HCT116 (cell line): ENCODE measurements at regions not wholly inside any gene's neighbourhood (a gene's known extent, or its start where the extent isn't known, plus 50 kb on each side); places are given as distances from the start of the nearest gene placed in this dataset.

Experiments
- ATAC-seq: fragments of 200-7000 bp; cut with Tn5 transposase; 2 replicates; pipeline ENCODE4 v1.9.1; 2020; ENCODE audit warnings: mild to moderate bottlenecking, moderate library complexity
- BruUV-seq: library from RNA; stranded (reverse); fragments of 400-500 nt; replicated peaks from 2 replicates; lab custom pipeline; 2021; lab: Mats Ljungman, UMichigan
- CTCF ChIA-PET: fragments of 300-600 bp; sonication (Branson Sonifier 250); formaldehyde crosslinking; loops from one replicate; lab custom pipeline; 2021; ENCODE audit warnings: antibody characterized with exemption; lab: Charles Lee
- POLR2A ChIA-PET: fragments of 300-600, 350-600 bp; sonication (Branson Sonifier 250); formaldehyde crosslinking; loops from one replicate; lab custom pipeline; 2021; ENCODE audit warnings: antibody characterized with exemption; lab: Charles Lee
- RAD21 ChIA-PET, 2 experiments: fragments of 300-600 bp; sonication (Branson Sonifier 250); formaldehyde crosslinking; loops; one replicate each; lab custom pipeline; 2023; ENCODE audit warnings: low total read pairs in 2 of 2; ENCODE audit not compliant: uncharacterized antibody in 2 of 2, unreplicated experiment in 2 of 2, low non-redundant PET in 1 of 2; lab: Charles Lee
- DNase-seq: peaks from one replicate; pipeline ENCODE4 v3.0.0-alpha.2; 2010; ENCODE audit warnings: low read depth, low spot score
- H2AFZ ChIP-seq: fragments of 200-600 bp; shearing (Covaris generic), sonication (generic); 2 replicates; pipeline ENCODE4 v1.6.1; 2017; ENCODE audit warnings: low read depth, mixed run types, mixed read lengths, antibody characterized with exemption, low read length; ENCODE audit not compliant: poor library complexity, severe bottlenecking
- H3K27ac ChIP-seq: 2 replicates; pipeline ENCODE4 v1.5.1; 2012; ENCODE audit warnings: low read depth, low read length
- H3K27me3 ChIP-seq: fragments of 200-600 bp; sonication (generic); 2 replicates; pipeline ENCODE4 v1.6.1; 2016; ENCODE audit warnings: mixed run types, low read length, mixed read lengths; ENCODE audit not compliant: insufficient read depth
- H3K36me3 ChIP-seq, 2 experiments: fragments of 200-500 bp in 1 of 2; fragments of 200-600 bp in 1 of 2; sonication (Bioruptor generic) in 1 of 2; sonication (generic) in 1 of 2; 2 replicates each; pipeline versions ENCODE4 v1.5.1 to v1.6.1; 2014 to 2016; ENCODE audit warnings: low read length in 2 of 2, inconsistent platforms in 1 of 2, mixed read lengths in 1 of 2, mixed run types in 1 of 2; ENCODE audit not compliant: insufficient read depth in 2 of 2, control insufficient read depth in 1 of 2
- H3K4me1 ChIP-seq, 2 experiments: fragments of 200-600 bp in 1 of 2; sonication (generic) in 1 of 2; 2 replicates each; pipeline versions ENCODE4 v1.5.1 to v1.6.1; 2012 to 2017; ENCODE audit warnings: low read length in 2 of 2, inconsistent platforms in 1 of 2, mild to moderate bottlenecking in 1 of 2, mixed read lengths in 1 of 2, mixed run types in 1 of 2, moderate library complexity in 1 of 2; ENCODE audit not compliant: insufficient read depth in 2 of 2, control insufficient read depth in 1 of 2
- H3K4me2 ChIP-seq: fragments of 200-600 bp; sonication (generic); 2 replicates; pipeline ENCODE4 v1.6.1; 2017; ENCODE audit warnings: mixed run types, low read length, mixed read lengths
- H3K4me3 ChIP-seq, 2 experiments: fragments of 200-600 bp in 1 of 2; sonication (generic) in 1 of 2; replicated peaks in 1 of 2; 2 replicates each; pipeline ENCODE4 v1.5.1; 2011 to 2016; ENCODE audit warnings: low read length in 2 of 2, control low read depth in 1 of 2, low read depth in 1 of 2, mild to moderate bottlenecking in 1 of 2, mixed read lengths in 1 of 2, mixed run types in 1 of 2
- H3K79me2 ChIP-seq: fragments of 200-600 bp; sonication (generic); 2 replicates; pipeline ENCODE4 v1.6.1; 2017; ENCODE audit warnings: mild to moderate bottlenecking, mixed run types, low read length, moderate library complexity, mixed read lengths; ENCODE audit not compliant: insufficient read depth
- H3K9ac ChIP-seq: fragments of 200-600 bp; sonication (generic); 2 replicates; pipeline ENCODE4 v1.6.1; 2016; ENCODE audit warnings: low read length, mixed read lengths
- H3K9me2 ChIP-seq: fragments of 200-600 bp; sonication (generic), shearing (Covaris generic); 2 replicates; pipeline ENCODE4 v1.6.1; 2017; ENCODE audit warnings: mixed run types, mild to moderate bottlenecking, moderate library complexity; ENCODE audit not compliant: insufficient read depth
- H3K9me3 ChIP-seq, 2 experiments: fragments of 200-500 bp in 1 of 2; fragments of 200-600 bp in 1 of 2; sonication (Bioruptor generic) in 1 of 2; sonication (generic) in 1 of 2; 2 replicates each; pipeline ENCODE4 v1.6.1; 2014 to 2017; ENCODE audit warnings: low read length in 2 of 2, mixed read lengths in 2 of 2, inconsistent platforms in 1 of 2, low read depth in 1 of 2, mild to moderate bottlenecking in 1 of 2, mixed run types in 1 of 2, moderate library complexity in 1 of 2; ENCODE audit not compliant: control insufficient read depth in 1 of 2, insufficient read depth in 1 of 2
- H4K20me1 ChIP-seq: fragments of 200-600 bp; sonication (generic), shearing (Covaris generic); 2 replicates; pipeline ENCODE4 v1.6.1; 2017; ENCODE audit warnings: mixed run types, mild to moderate bottlenecking, moderate library complexity; ENCODE audit not compliant: insufficient read depth
- CBX3 ChIP-seq: IDR thresholded peaks from 2 replicates; pipeline ENCODE4 v1.6.1; 2012; ENCODE audit warnings: low read depth
- CEBPB ChIP-seq: IDR thresholded peaks from 2 replicates; pipeline ENCODE4 v1.6.1; 2012; ENCODE audit warnings: low read depth
- EGR1 ChIP-seq: IDR thresholded peaks from 2 replicates; pipeline ENCODE4 v1.6.1; 2012; ENCODE audit warnings: low read depth
- ELF1 ChIP-seq: IDR thresholded peaks from 2 replicates; pipeline ENCODE4 v1.6.1; 2012; ENCODE audit warnings: low read depth, borderline replicate concordance
- EZH2 ChIP-seq: fragments of 200-600 bp; sonication (generic); IDR thresholded peaks from 2 replicates; pipeline ENCODE4 v1.6.1; 2017; ENCODE audit warnings: antibody characterized with exemption, mixed run types
- EZH2phosphoT487 ChIP-seq: fragments of 200-600 bp; IDR thresholded peaks from 2 replicates; pipeline ENCODE4 v1.6.1; 2018; ENCODE audit warnings: antibody characterized with exemption, borderline replicate concordance
- FOSL1 ChIP-seq: IDR thresholded peaks from 2 replicates; pipeline ENCODE4 v1.6.1; 2012; ENCODE audit warnings: low read depth
- MAX ChIP-seq: IDR thresholded peaks from 2 replicates; pipeline ENCODE4 v1.6.1; 2012
- POLR2A ChIP-seq: IDR thresholded peaks from 2 replicates; pipeline ENCODE4 v1.7.0; 2011; ENCODE audit warnings: borderline replicate concordance; ENCODE audit not compliant: insufficient read depth, insufficient read length; ENCODE audit errors: extremely low read depth
- SP1 ChIP-seq: IDR thresholded peaks from 2 replicates; pipeline ENCODE4 v1.6.1; 2012; ENCODE audit warnings: low read depth
- SRF ChIP-seq: IDR thresholded peaks from 2 replicates; pipeline ENCODE4 v1.6.1; 2012; ENCODE audit warnings: low read depth
- TCF7L2 ChIP-seq: IDR thresholded peaks from 2 replicates; pipeline ENCODE4 v1.7.0; 2011; ENCODE audit warnings: borderline replicate concordance, inconsistent platforms; ENCODE audit not compliant: insufficient read depth, insufficient read length; ENCODE audit errors: extremely low read depth
- YY1 ChIP-seq: IDR thresholded peaks from 2 replicates; pipeline ENCODE4 v1.6.1; 2011; ENCODE audit warnings: low read length, low read depth, moderate library complexity, mild to moderate bottlenecking; ENCODE audit not compliant: insufficient replicate concordance; ENCODE audit errors: extremely low read depth
- ZFX ChIP-seq: fragments of 450-650 bp; IDR thresholded peaks from 2 replicates; pipeline ENCODE4 v1.6.1; 2017
- ZNF274 ChIP-seq: fragments of 200-500 bp; sonication (Bioruptor generic); IDR thresholded peaks from 2 replicates; pipeline ENCODE4 v1.6.1; 2014; ENCODE audit warnings: mild to moderate bottlenecking, low read depth, low read length, inconsistent platforms
- intact Hi-C: fragments of 100-400 bp; cut with micrococcal nuclease; formaldehyde crosslinking; loops from 2 replicates; pipeline ENCODE4 v1.10.0; 2022
- TF ChIP-seq, protein P1 (sequence below): IDR thresholded peaks from 2 replicates; pipeline ENCODE4 v1.6.1; 2012; ENCODE audit warnings: low read depth
- TF ChIP-seq, protein P2 (sequence below), 3 experiments: fragments of 200-600 bp in 1 of 3; sonication (generic) in 1 of 3; IDR thresholded peaks in 2 of 3; conservative IDR thresholded peaks in 1 of 3; 2 replicates each; pipeline ENCODE4 v1.5.1; 2012 to 2017; ENCODE audit warnings: low read depth in 2 of 3, low read length in 2 of 3, antibody characterized with exemption in 1 of 3, borderline replicate concordance in 1 of 3, control low read depth in 1 of 3, mild to moderate bottlenecking in 1 of 3, mixed read lengths in 1 of 3, mixed run types in 1 of 3, moderate library complexity in 1 of 3; ENCODE audit not compliant: insufficient read depth in 1 of 3

GRCh38 chr1:221174330-221174993 lies 295.2 kb downstream of the HLX start:
- no peak for ATAC-seq
- no peaks in the 10 kb centered on the region for H3K36me3 ChIP-seq

More at GRCh38 chr1:221174330-221174993, 295.2 kb downstream of the HLX start:
- no peak overlapping the region for H2AFZ ChIP-seq
- ChIA-PET RAD21 (no interaction called here), POLR2A (no interaction called here), CTCF (no interaction called here)
- intact Hi-C loops, result no loop called here
- H3K9me3 ChIP-seq, result no peaks in the 10 kb centered on the region
- H3K9ac ChIP-seq, result no peak overlapping the region
- no peak overlapping the region for H3K4me3 ChIP-seq
- no peaks in the 10 kb centered on the region for H3K27me3 ChIP-seq
- no peaks in the 10 kb centered on the region for H3K79me2 ChIP-seq
- DNase-seq, result no peak
- no peak overlapping the region for H3K4me2 ChIP-seq
- no TSS peak for BruUV-seq
- H3K27ac ChIP-seq, result no peak overlapping the region
- no peak for TF ChIP-seq YY1
- no peak for TF ChIP-seq ELF1
- TF ChIP-seq SP1, result no peak
- TF ChIP-seq, protein P1, sequence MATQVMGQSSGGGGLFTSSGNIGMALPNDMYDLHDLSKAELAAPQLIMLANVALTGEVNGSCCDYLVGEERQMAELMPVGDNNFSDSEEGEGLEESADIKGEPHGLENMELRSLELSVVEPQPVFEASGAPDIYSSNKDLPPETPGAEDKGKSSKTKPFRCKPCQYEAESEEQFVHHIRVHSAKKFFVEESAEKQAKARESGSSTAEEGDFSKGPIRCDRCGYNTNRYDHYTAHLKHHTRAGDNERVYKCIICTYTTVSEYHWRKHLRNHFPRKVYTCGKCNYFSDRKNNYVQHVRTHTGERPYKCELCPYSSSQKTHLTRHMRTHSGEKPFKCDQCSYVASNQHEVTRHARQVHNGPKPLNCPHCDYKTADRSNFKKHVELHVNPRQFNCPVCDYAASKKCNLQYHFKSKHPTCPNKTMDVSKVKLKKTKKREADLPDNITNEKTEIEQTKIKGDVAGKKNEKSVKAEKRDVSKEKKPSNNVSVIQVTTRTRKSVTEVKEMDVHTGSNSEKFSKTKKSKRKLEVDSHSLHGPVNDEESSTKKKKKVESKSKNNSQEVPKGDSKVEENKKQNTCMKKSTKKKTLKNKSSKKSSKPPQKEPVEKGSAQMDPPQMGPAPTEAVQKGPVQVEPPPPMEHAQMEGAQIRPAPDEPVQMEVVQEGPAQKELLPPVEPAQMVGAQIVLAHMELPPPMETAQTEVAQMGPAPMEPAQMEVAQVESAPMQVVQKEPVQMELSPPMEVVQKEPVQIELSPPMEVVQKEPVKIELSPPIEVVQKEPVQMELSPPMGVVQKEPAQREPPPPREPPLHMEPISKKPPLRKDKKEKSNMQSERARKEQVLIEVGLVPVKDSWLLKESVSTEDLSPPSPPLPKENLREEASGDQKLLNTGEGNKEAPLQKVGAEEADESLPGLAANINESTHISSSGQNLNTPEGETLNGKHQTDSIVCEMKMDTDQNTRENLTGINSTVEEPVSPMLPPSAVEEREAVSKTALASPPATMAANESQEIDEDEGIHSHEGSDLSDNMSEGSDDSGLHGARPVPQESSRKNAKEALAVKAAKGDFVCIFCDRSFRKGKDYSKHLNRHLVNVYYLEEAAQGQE, result no peak
- TF ChIP-seq CEBPB, result no peak
- TF ChIP-seq POLR2A, result no peak
- TF ChIP-seq ZFX, result no peak
- TF ChIP-seq SRF, result no peak
- no peak for TF ChIP-seq MAX
- TF ChIP-seq FOSL1, result no peak
- TF ChIP-seq EZH2, result no peak
- no peak for TF ChIP-seq CBX3
- TF ChIP-seq, protein P2, sequence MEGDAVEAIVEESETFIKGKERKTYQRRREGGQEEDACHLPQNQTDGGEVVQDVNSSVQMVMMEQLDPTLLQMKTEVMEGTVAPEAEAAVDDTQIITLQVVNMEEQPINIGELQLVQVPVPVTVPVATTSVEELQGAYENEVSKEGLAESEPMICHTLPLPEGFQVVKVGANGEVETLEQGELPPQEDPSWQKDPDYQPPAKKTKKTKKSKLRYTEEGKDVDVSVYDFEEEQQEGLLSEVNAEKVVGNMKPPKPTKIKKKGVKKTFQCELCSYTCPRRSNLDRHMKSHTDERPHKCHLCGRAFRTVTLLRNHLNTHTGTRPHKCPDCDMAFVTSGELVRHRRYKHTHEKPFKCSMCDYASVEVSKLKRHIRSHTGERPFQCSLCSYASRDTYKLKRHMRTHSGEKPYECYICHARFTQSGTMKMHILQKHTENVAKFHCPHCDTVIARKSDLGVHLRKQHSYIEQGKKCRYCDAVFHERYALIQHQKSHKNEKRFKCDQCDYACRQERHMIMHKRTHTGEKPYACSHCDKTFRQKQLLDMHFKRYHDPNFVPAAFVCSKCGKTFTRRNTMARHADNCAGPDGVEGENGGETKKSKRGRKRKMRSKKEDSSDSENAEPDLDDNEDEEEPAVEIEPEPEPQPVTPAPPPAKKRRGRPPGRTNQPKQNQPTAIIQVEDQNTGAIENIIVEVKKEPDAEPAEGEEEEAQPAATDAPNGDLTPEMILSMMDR (IDR thresholded peaks at IDR 0.05 in 2 of 3, conservative IDR thresholded peaks at IDR 0.05 in 1 of 3; ENCODE audit: borderline replicate concordance in 1 of 3, insufficient read depth in 1 of 3, low read depth in 2 of 3, low read length in 2 of 3), result no peak
- no peak for TF ChIP-seq EZH2phosphoT487
- no peak for TF ChIP-seq EGR1
- TF ChIP-seq ZNF274, result no peak
- no peak for TF ChIP-seq TCF7L2
- no peaks in the 10 kb centered on the region for H4K20me1 ChIP-seq
- no peaks in the 10 kb centered on the region for H3K4me1 ChIP-seq
- H3K9me2 ChIP-seq, result no peaks in the 10 kb centered on the region
